HG02885 (cell line): ENCODE measurements at regions not wholly inside any gene's neighbourhood (a gene's known extent, or its start where the extent isn't known, plus 50 kb on each side); places are given as distances from the start of the nearest gene placed in this dataset.

ENCODE experiments used
- ATAC-seq: cut with Tn5 transposase; IDR thresholded peaks from one replicate; pipeline ENCODE4 v1.9.1; 2021; ENCODE audit warnings: mild to moderate bottlenecking; ENCODE audit not compliant: unreplicated experiment, poor library complexity

GRCh38 chr1:115495111-115495510, 146.7 kb upstream of the VANGL1 start:
- ATAC-seq: no peak

DNA sequence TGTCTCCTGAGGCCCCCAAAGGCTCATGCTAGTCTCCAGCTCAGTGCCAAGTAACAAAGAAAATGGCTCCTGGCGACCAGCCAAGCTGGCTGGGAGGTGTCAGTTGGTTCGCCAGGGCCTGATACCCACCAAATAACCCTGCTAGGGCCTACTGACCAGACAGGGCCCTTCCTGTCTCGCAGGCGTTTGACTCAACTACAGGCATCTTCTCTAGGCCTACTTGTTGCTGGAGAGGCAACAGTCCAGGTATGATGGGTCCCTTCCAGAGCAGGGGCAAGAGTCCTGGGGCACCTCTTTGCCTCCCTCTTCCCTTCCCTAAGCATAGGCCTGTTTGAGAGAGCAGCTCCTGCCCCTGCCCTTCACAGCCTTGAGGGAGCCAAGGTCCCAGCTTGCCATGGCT, 147.9 kb upstream of the VANGL1 start:
- ATAC-seq: no peak

- ATAC-seq: no peak
These were observed 148.9 kb upstream of the VANGL1 start for GRCh38 chr1:115492880-115493279.

GRCh38 chr1:115492019-115492595, 149.7 kb upstream of the VANGL1 start:
- no peak for ATAC-seq

- ATAC-seq: no peak
These were observed 150.3 kb upstream of the VANGL1 start for GRCh38 chr1:115491298-115492018.

- ATAC-seq: no peak
These were observed 141.0 kb upstream of the NGF start for GRCh38 chr1:115479055-115479482.

DNA sequence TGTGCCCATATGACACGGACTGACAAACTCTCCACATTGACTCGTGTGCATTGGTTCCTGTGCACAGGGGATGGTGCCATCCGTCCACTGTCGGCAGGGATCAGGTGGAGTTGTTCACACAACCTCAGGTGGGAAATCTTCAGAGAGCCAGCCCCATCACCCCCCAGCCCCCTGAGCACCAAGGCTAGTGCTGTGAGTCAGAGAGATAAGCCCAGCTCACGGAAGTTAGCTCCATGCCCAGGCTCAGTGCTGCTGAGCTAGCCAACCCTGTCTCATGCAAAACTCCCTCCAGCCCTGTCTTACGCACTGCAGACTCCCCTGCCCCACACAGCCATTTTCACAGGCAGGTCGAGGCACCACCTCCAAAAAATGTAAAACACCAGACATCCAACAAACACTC, 139.0 kb upstream of the NGF start:
- ATAC-seq: no peak

DNA sequence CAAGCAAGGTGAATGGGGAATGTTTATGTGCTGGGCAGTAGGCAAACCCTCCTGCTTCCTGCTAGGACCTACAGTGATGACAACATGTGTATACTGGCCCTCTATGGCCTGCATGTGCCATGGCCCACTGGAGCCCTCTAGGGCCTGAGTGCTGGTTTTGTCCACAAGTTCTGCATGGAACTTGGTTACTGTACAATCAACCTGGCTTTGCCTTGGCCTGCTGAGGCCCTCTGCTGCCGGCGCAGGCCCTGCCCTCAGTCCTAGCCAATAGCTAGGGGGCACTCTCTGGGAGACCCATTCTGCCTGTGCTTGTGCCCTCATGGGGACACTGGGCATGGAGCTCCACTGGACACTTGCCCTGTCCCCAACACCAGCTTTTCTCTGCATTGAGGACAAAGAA, 138.6 kb upstream of the NGF start:
- no peak for ATAC-seq

- no peak for ATAC-seq
These were observed 137.9 kb upstream of the NGF start for GRCh38 chr1:115475901-115476300.

DNA sequence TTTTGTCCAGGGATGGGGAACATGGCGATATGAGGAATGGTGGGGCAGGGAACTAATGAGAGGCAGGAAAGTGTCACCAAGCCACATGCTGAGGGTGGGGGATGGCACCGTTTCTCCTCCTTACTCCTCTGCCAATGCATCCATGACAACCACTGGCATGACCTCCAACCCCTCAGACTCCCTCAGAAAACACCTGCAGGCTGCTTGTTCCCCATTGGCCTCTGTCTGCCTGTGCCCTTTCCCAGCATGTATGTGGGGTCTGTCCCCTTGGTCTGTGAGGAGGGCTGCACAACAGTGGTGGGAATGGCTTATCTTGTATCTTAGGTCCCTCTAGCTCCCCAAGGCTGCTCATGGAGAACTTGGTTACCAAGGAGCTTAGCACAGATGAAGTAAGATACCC, 137.2 kb upstream of the NGF start:
- ATAC-seq: no peak

DNA sequence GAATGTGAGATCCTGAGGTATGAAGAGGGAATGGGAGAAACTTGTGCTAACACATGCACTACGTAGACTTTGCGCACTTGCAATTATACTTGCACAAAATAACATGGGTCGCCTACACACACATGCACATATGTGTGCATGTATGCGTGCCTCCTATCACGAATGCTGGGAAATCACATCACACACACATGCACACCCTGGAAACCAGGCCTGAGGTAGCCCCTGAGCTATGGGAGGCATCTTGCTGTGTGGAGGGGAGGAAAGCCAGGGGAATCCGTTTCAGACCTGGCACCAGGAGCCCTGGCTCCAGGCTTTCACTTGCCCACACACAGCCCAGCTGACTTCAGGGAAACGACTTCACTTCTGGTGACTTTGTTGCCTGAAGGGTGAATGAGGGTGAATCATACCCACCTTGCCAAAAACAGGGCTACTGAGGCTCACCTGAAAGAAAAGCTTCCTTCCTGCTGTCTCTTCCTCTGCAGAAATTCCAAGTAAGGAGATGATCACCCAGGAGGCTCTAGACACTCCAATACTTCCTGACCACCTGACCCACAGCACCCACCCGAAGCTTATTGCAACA, 136.0 kb upstream of the NGF start:
- ATAC-seq: no peak

GRCh38 chr1:115469703-115470476, 131.8 kb upstream of the NGF start:
- peak; percentile 82 for ATAC-seq

DNA sequence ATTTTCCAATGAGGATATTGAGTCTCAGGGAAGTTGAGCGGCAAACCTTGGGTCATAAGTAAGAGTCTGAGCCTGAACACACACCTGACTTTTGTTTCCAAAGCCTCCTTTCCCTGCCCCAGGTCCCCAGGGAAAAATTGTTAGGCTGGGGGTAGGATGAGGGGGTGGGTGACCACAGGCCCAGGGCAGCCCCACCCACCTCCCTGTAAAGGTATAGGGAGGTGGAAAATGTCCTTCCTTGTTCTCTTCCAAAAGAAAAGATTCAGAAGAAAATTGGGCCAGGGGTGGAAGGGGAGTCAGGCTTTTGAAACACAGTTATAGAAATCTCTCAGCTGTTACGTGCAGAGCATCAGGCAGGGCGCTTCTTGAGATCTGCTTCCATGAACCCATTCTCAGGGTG, 129.7 kb upstream of the NGF start:
- ATAC-seq: no peak

- ATAC-seq: no peak
These were observed 129.1 kb upstream of the NGF start for GRCh38 chr1:115467196-115467595.

DNA sequence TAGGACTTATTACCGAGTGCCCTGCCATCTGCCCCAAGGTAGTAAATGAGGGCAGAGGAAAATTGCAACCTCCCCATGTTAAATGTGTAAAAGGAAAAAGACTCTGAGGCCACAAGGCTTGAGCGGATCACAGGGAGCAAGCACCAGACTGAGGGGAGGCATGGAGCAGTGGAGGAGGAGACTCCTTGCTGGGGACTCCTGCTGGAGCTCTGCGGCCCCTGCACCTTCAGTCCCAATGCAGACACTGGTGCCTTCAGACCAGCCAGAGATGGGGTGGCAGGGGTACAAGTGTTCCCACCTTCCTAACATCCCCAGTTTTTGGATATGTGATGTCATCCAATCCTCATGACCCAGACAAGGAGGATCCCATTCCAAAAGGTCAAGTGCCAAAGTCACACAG, 128.4 kb upstream of the NGF start:
- no peak for ATAC-seq

DNA sequence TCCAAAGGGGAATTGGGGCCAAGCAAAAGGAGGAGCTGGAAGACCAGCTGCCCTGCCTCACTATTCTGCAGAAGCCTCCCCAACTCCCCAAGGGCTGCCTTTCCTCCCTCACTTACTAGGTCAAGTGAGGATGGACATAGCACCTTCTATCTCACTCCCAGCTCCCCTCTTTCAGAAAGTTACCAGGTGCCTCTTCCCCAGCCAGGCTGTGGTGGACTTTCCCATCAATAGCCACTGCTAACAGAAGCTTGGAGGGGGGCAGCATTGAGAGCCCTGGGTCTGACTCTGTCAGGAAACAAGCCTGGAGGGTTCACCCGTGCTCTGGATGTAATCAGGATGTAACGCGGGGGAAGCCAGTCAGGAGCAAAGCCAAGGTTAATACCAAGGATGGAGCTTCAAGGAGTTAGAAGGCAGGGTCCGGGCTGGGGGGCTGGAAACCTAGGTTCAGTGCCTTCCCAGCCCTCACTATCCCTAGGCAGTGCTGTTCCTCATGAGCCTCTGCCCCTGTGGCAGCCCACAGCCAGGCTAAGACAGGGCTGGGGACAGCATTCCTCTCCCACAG, 127.8 kb upstream of the NGF start:
- no peak for ATAC-seq

GRCh38 chr1:115463347-115463746, 125.3 kb upstream of the NGF start:
- no peak for ATAC-seq

- ATAC-seq: no peak
These were observed 124.6 kb upstream of the NGF start for GRCh38 chr1:115462566-115463076.

DNA sequence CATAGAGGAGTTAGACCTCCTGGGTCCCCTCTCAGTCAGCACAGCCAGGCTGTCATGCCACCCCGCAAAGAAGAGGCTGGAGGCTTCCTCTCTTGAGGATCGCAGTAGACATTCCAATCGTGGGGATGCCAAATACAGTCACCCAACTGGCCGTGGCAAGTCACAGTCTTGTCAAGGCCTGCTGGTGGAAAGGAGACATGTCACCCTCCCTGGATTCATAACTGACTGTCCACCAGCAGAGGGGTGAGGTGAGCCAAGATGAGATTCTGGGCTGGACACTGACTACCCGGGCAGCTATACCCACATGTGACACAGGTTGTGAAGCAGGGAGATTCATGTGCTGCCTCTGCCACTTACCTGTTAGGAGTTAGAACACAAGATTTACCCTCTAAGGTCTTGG, 123.5 kb upstream of the NGF start:
- no peak for ATAC-seq

DNA sequence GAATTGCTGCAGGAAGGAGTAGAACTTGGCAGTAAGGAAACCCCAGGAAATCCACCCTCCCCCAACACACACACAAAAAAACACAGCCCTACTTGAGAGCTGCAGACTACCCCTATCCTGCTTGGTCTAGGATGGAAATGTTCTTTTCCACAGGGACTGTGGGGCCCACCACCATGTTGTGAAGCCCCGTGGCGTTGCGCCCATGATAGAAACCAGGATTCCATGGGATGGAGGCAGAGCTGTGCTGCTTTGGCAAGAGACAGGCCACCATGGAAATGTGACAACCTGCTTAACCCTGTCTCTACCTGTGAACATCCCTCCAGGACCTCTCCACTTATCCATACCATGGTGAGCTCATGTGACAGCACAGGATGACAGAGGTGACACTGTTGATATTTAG, 121.1 kb upstream of the NGF start:
- no peak for ATAC-seq
